ENCODE measurements at regions not wholly inside any gene's neighbourhood (a gene's known extent, or its start where the extent isn't known, plus 50 kb on each side); places are given as distances from the start of the nearest gene placed in this dataset.

- Histone ChIP-seq H3K9me3 (no peaks in the 10 kb centered on the region), H3K4me1 (no peaks in the 10 kb centered on the region), H3K36me3 (no peaks in the 10 kb centered on the region), H3K27me3 (no peaks in the 10 kb centered on the region), H3K4me3 (no peak overlapping the region), H3K27ac (no peak overlapping the region)
- no peak for DNase-seq
- WGBS, 2 donors, result 60 to 68% methylated on average over 3 of the region's 3 CpGs
- TF ChIP-seq, protein P1, sequence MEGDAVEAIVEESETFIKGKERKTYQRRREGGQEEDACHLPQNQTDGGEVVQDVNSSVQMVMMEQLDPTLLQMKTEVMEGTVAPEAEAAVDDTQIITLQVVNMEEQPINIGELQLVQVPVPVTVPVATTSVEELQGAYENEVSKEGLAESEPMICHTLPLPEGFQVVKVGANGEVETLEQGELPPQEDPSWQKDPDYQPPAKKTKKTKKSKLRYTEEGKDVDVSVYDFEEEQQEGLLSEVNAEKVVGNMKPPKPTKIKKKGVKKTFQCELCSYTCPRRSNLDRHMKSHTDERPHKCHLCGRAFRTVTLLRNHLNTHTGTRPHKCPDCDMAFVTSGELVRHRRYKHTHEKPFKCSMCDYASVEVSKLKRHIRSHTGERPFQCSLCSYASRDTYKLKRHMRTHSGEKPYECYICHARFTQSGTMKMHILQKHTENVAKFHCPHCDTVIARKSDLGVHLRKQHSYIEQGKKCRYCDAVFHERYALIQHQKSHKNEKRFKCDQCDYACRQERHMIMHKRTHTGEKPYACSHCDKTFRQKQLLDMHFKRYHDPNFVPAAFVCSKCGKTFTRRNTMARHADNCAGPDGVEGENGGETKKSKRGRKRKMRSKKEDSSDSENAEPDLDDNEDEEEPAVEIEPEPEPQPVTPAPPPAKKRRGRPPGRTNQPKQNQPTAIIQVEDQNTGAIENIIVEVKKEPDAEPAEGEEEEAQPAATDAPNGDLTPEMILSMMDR (IDR thresholded peaks at IDR 0.05), result no peak
- no peak for TF ChIP-seq POLR2A (IDR thresholded peaks at IDR 0.05)
- no peak for TF ChIP-seq EP300 (IDR thresholded peaks at IDR 0.05)
- TF ChIP-seq POLR2AphosphoS5 (IDR thresholded peaks at IDR 0.05), result no peak
- ATAC-seq (ENCODE audit: low FRiP score in 2 of 2), result no peak
These were observed 72.2 kb downstream of the PRDM9 start for GRCh38 chr5:23579566-23579965.

DNA sequence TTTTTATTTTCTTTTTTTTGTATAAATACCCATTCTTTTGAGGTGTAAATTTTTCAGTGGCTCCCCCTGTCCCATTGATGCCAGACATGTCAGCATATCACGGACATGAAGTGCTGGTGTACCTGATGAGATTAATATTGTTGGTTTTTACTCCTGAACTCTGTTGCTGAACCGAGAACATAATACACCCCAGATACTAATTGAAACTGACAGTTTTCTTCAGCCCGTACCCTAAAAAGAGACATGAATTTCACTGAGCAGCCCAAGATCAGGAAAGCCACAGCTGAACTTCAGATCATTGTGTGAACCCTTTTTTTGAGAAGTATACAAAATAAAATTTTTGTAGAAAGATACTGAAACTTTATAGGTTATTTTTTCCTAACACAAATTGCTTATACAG, 75.7 kb downstream of the PRDM9 start:
- 79 to 86% methylated on average over 3 of the region's 3 CpGs for WGBS, 2 donors
- no peaks in the 10 kb centered on the region for H3K36me3 ChIP-seq
- no peak for ATAC-seq (ENCODE audit: low FRiP score in 2 of 2)
- no peaks in the 10 kb centered on the region for H3K27me3 ChIP-seq
- H3K4me1 ChIP-seq, result no peaks in the 10 kb centered on the region
- DNase-seq, result no peak
- H3K4me3 ChIP-seq, result no peak overlapping the region
- H3K27ac ChIP-seq, result no peak overlapping the region
- no peaks in the 10 kb centered on the region for H3K9me3 ChIP-seq
- TF ChIP-seq, protein P1 (IDR thresholded peaks at IDR 0.05), result no peak
- TF ChIP-seq EP300 (IDR thresholded peaks at IDR 0.05) (no peak), POLR2AphosphoS5 (IDR thresholded peaks at IDR 0.05) (no peak), POLR2A (IDR thresholded peaks at IDR 0.05) (no peak)

- WGBS, 2 donors, result 78% methylated on average over 3 of the region's 3 CpGs
- TF ChIP-seq POLR2AphosphoS5 (IDR thresholded peaks at IDR 0.05), result no peak
- no peak for TF ChIP-seq EP300 (IDR thresholded peaks at IDR 0.05)
- no peak for TF ChIP-seq POLR2A (IDR thresholded peaks at IDR 0.05)
- TF ChIP-seq, protein P1 (IDR thresholded peaks at IDR 0.05), result no peak
- Histone ChIP-seq H3K27me3 (no peaks in the 10 kb centered on the region), H3K4me3 (no peak overlapping the region), H3K9me3 (no peaks in the 10 kb centered on the region), H3K4me1 (no peaks in the 10 kb centered on the region), H3K36me3 (no peaks in the 10 kb centered on the region), H3K27ac (no peak overlapping the region)
- ATAC-seq (ENCODE audit: low FRiP score in 2 of 2) (no peak), DNase-seq (no peak)
These were observed 81.5 kb downstream of the PRDM9 start for GRCh38 chr5:23588841-23589326.

DNA sequence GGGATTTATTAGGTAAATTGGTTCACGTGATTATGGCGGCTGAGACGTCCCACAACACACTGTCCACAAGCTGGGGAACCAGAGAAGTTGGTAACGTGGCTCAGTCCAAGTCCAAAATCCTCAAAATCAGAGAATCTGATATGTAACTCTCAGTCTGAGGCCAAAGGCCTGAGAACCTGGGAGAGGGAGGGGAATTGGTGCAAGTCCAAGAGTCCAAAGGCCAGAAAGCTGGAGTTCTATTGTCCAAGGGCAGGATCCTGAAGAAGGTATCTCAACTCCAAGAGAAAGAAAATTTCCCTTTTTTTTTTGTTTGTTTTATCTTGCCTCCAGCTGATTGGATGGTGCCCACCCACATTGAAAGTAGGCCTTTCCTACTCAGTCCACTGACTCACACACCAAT, 83.8 kb downstream of the PRDM9 start:
- no peaks in the 10 kb centered on the region for H3K9me3 ChIP-seq
- H3K4me3 ChIP-seq, result no peak overlapping the region
- no peak overlapping the region for H3K27ac ChIP-seq
- no peaks in the 10 kb centered on the region for H3K27me3 ChIP-seq
- DNase-seq (no peak), ATAC-seq (ENCODE audit: low FRiP score in 2 of 2) (no peak)
- TF ChIP-seq POLR2AphosphoS5 (IDR thresholded peaks at IDR 0.05) (no peak), POLR2A (IDR thresholded peaks at IDR 0.05) (no peak), EP300 (IDR thresholded peaks at IDR 0.05) (no peak)
- TF ChIP-seq, protein P1 (IDR thresholded peaks at IDR 0.05), result no peak
- no peaks in the 10 kb centered on the region for H3K4me1 ChIP-seq
- no peaks in the 10 kb centered on the region for H3K36me3 ChIP-seq
- 88 to 89% methylated on average over 4 of the region's 4 CpGs for WGBS, 2 donors

DNA sequence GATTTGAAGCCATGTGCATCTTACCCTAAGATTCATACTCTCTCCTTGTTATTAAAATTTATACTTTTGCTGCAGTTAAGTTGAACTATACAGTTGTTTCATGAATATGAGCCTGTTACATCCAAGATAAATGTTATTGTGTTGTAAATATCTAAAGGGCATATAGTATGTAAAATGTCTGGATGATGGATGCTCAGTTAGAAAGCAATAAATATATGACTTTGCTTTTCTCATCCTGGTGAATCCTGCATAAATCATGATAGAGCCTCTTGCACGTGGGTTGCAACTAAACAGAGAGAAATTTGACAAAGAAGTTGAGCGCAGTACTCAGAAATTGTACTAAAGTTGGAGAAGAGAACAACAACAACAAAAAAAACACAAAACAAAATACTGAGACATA, 99.5 kb downstream of the PRDM9 start:
- TF ChIP-seq POLR2AphosphoS5 (IDR thresholded peaks at IDR 0.05) (no peak), EP300 (IDR thresholded peaks at IDR 0.05) (no peak), POLR2A (IDR thresholded peaks at IDR 0.05) (no peak)
- TF ChIP-seq, protein P1 (IDR thresholded peaks at IDR 0.05), result no peak
- DNase-seq (no peak), ATAC-seq (ENCODE audit: low FRiP score in 2 of 2) (no peak)
- no peaks in the 10 kb centered on the region for H3K36me3 ChIP-seq
- no peaks in the 10 kb centered on the region for H3K4me1 ChIP-seq
- H3K4me3 ChIP-seq, result no peak overlapping the region
- H3K27ac ChIP-seq, result no peak overlapping the region
- no peaks in the 10 kb centered on the region for H3K27me3 ChIP-seq
- H3K9me3 ChIP-seq, result no peaks in the 10 kb centered on the region
- WGBS, 2 donors, result 74 to 78% methylated on average over 2 of the region's 2 CpGs

All from upper lobe of left lung (tissue), 6 donors.